GM12878 (cell line): ENCODE measurements at regions not wholly inside any gene's neighbourhood (a gene's known extent, or its start where the extent isn't known, plus 50 kb on each side); places are given as distances from the start of the nearest gene placed in this dataset.

ENCODE experiments used
- BHLHE40 ChIP-seq, 2 experiments: fragments of 450-650 bp in 1 of 2; IDR thresholded peaks; 2 replicates each; pipeline ENCODE4 v1.6.1; 2011 to 2017; ENCODE audit warnings: low read depth in 2 of 2, borderline replicate concordance in 1 of 2, improper control_type of control experiment in 1 of 2, low read length in 1 of 2, mild to moderate bottlenecking in 1 of 2
- CEBPB ChIP-seq, 2 experiments: fragments of 150-350 bp in 1 of 2; IDR thresholded peaks; 2 replicates each; pipeline ENCODE4 v1.6.1; 2012 to 2014; ENCODE audit warnings: low read depth in 2 of 2, low read length in 2 of 2, borderline replicate concordance in 1 of 2, inconsistent platforms in 1 of 2
- CTCF ChIP-seq, 3 experiments: IDR thresholded peaks in 2 of 3; conservative IDR thresholded peaks in 1 of 3; 2 replicates each; pipeline ENCODE4 v1.5.1; 2011; ENCODE audit warnings: low read depth in 3 of 3, low read length in 3 of 3, mild to moderate bottlenecking in 3 of 3, control low read depth in 2 of 3, moderate library complexity in 2 of 3, inconsistent platforms in 1 of 3, mixed read lengths in 1 of 3; ENCODE audit not compliant: control insufficient read depth in 2 of 3, insufficient read depth in 1 of 3; ENCODE audit errors: extremely low read depth in 1 of 3
- EGR1 ChIP-seq, 2 experiments: IDR thresholded peaks; 1 replicate in 1 of 2; 2 replicates in 1 of 2; pipeline ENCODE4 v1.6.1; 2011 to 2012; ENCODE audit warnings: low read depth in 2 of 2, low read length in 2 of 2, borderline replicate concordance in 1 of 2, mild to moderate bottlenecking in 1 of 2, moderate library complexity in 1 of 2
- HDGF ChIP-seq: fragments of 450-650 bp; IDR thresholded peaks from 2 replicates; pipeline ENCODE4 v1.6.1; 2016; ENCODE audit warnings: antibody characterized with exemption
- MXI1 ChIP-seq: fragments of 150-350 bp; IDR thresholded peaks from 2 replicates; pipeline ENCODE4 v1.6.1; 2011; ENCODE audit warnings: low read depth, mild to moderate bottlenecking, inconsistent platforms, low read length, improper control_type of control experiment
- NRF1 ChIP-seq: conservative IDR thresholded peaks from 2 replicates; pipeline ENCODE4 v1.6.1; 2011; ENCODE audit warnings: mild to moderate bottlenecking, low read depth, low read length, improper control_type of control experiment
- POLR2A ChIP-seq: IDR thresholded peaks from 2 replicates; pipeline ENCODE4 v1.6.1; 2011; ENCODE audit warnings: low read depth, mild to moderate bottlenecking, low read length
- SMC3 ChIP-seq: IDR thresholded peaks from 2 replicates; pipeline ENCODE4 v1.6.1; 2011; ENCODE audit warnings: low read length, improper control_type of control experiment, borderline replicate concordance

GRCh38 chr21:20404915-20405314 lies 593.3 kb upstream of the NCAM2 start:
- TF ChIP-seq CTCF (IDR thresholded peaks at IDR 0.05 in 2 of 3, conservative IDR thresholded peaks at IDR 0.05 in 1 of 3; ENCODE audit: control insufficient read depth in 2 of 3, extremely low read depth in 1 of 3, insufficient read depth in 1 of 3, low read depth in 3 of 3, low read length in 3 of 3), result no peak
- TF ChIP-seq SMC3, result no peak
- no peak for TF ChIP-seq HDGF
- TF ChIP-seq CEBPB (IDR thresholded peaks at IDR 0.05; ENCODE audit: borderline replicate concordance in 1 of 2, low read depth in 2 of 2, low read length in 2 of 2), result no peak
- no peak for TF ChIP-seq BHLHE40 (IDR thresholded peaks at IDR 0.05; ENCODE audit: borderline replicate concordance in 1 of 2, low read depth in 2 of 2, low read length in 1 of 2)
- TF ChIP-seq POLR2A, result no peak
- TF ChIP-seq EGR1 (IDR thresholded peaks at IDR 0.05; ENCODE audit: borderline replicate concordance in 1 of 2, low read depth in 2 of 2, low read length in 2 of 2), result no peak
- no peak for TF ChIP-seq NRF1
- TF ChIP-seq MXI1, result no peak
